D721Med (cell line): ENCODE measurements at regions not wholly inside any gene's neighbourhood (a gene's known extent, or its start where the extent isn't known, plus 50 kb on each side); places are given as distances from the start of the nearest gene placed in this dataset.

Source experiments
- DNase-seq: peaks from one replicate; pipeline ENCODE4 v3.0.0; 2011; ENCODE audit warnings: low spot score; ENCODE audit not compliant: insufficient read length
- FAIRE-seq: peaks from 2 replicates; lab custom pipeline; 2011; peaks lifted over from hg19 to GRCh38; lab: Jason Lieb, UNC
- CTCF ChIP-seq: IDR thresholded peaks from 2 replicates; pipeline ENCODE4 v1.5.1; 2012; ENCODE audit warnings: mild to moderate bottlenecking, control low read depth; ENCODE audit not compliant: insufficient read depth; ENCODE audit errors: missing control alignments

- FAIRE-seq (no peak), DNase-seq (no peak)
- no peak for TF ChIP-seq CTCF
These were observed 50.3 kb upstream of the TCF12 start for GRCh38 chr15:56868170-56868569.

GRCh38 chr15:56866803-56867202 lies 51.6 kb upstream of the TCF12 start:
- FAIRE-seq = no peak
- DNase-seq = no peak
- TF ChIP-seq CTCF = no peak

- DNase-seq (no peak), FAIRE-seq (no peak)
- no peak for TF ChIP-seq CTCF
These were observed 60.6 kb upstream of the TCF12 start for GRCh38 chr15:56857828-56858227.

GRCh38 chr15:56856934-56857333 lies 61.5 kb upstream of the TCF12 start:
- FAIRE-seq (no peak), DNase-seq (no peak)
- TF ChIP-seq CTCF = no peak

GRCh38 chr15:56844892-56845291 lies 73.6 kb upstream of the TCF12 start:
- TF ChIP-seq CTCF = no peak
- no peak for FAIRE-seq
- no peak for DNase-seq

GRCh38 chr15:56844471-56844870 lies 74.0 kb upstream of the TCF12 start:
- DNase-seq = no peak
- no peak for FAIRE-seq
- TF ChIP-seq CTCF = no peak

- no peak for TF ChIP-seq CTCF
- DNase-seq = no peak
- FAIRE-seq = no peak
These were observed 78.8 kb upstream of the TCF12 start for GRCh38 chr15:56839641-56840040.
